SJCRH30 (cell line): ENCODE measurements at regions not wholly inside any gene's neighbourhood (a gene's known extent, or its start where the extent isn't known, plus 50 kb on each side); places are given as distances from the start of the nearest gene placed in this dataset.
"Not testable (repeated sequence)": the region's sequence is repeated elsewhere in the genome, so short reads cannot be mapped to it uniquely, and the experiment has no call there.

Experiments used
- DNase-seq, 2 experiments: peaks; one replicate each; pipeline ENCODE4 v3.0.0-alpha.2; 2015 to 2020
- H3K27ac ChIP-seq: fragments of 250-450 bp; sonication (Bioruptor Pico); 2 replicates; pipeline ENCODE4 v1.5.1; 2020; ENCODE audit warnings: mild to moderate bottlenecking, moderate library complexity
- H3K27me3 ChIP-seq: fragments of 250-450 bp; sonication (Bioruptor Pico); 2 replicates; pipeline ENCODE4 v1.5.1; 2020; ENCODE audit warnings: mild to moderate bottlenecking, moderate library complexity
- H3K36me3 ChIP-seq: fragments of 250-450 bp; sonication (Bioruptor Pico); 2 replicates; pipeline ENCODE4 v1.5.1; 2020; ENCODE audit warnings: mild to moderate bottlenecking, moderate library complexity
- H3K4me1 ChIP-seq: fragments of 250-450 bp; sonication (Bioruptor Pico); 2 replicates; pipeline ENCODE4 v1.5.1; 2020; ENCODE audit warnings: mild to moderate bottlenecking, moderate library complexity
- H3K4me3 ChIP-seq: fragments of 250-450 bp; sonication (Bioruptor Pico); 2 replicates; pipeline ENCODE4 v1.5.1; 2020; ENCODE audit warnings: mild to moderate bottlenecking, moderate library complexity
- H3K9me3 ChIP-seq: fragments of 250-450 bp; sonication (Bioruptor Pico); replicated peaks from 2 replicates; pipeline ENCODE4 v1.5.1; 2020; ENCODE audit warnings: mild to moderate bottlenecking, moderate library complexity

DNA sequence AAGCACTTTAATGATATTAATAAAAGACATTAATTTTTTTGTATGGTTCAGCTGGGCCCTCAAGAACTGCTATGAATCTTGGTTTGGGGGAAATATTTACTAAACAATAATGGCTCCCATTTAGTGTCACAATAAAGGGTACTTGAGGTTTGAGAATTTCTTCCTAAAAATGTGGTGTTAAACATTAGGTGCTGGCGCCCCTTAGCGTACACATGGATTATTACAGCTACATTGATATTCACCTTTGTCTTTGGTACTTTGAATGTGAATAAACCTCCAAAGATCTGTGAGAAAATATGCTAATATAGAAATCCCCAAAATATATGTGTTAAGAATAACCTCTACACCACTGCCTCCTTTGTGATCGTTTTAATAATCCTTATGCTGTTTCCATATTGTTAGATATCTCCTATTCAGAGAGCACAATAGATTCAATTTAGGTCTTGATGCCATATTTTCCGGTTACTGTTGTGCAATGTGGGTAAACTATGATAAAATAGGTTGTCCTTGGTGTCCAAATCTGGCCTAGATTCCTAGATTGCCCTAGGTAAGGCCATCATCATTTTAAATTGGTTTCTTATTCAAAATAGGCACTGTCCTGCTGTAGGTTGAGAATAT is 161.8 kb upstream of the CACNA2D1 start:
- DNase-seq, result peak; percentile 27 to 75
- H3K27ac ChIP-seq, result no peak overlapping the region
- no peak overlapping the region for H3K4me3 ChIP-seq
- H3K27me3 ChIP-seq, result no peaks in the 10 kb centered on the region
- H3K9me3 ChIP-seq, result no peaks in the 10 kb centered on the region
- no peaks in the 10 kb centered on the region for H3K4me1 ChIP-seq
- H3K36me3 ChIP-seq, result no peaks in the 10 kb centered on the region

DNA sequence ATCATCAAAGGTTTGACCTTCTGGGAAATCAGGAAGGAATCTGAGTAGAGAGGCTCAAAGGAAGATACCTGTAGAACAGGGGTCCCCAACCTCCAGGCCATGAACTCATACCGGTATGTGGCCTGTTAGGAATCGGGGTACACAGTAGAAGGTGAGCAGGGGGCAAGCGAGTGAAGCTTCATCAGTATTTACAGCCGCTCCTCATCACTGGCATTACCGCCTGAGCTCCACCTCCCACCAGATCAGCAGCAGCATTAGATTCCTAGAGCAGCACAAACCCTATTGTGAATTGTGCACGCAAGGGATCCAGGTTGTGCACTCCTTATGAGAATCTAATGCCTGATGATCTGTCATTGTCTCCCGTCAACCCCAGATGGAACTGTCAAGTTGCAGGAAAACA is 158.5 kb upstream of the CACNA2D1 start:
- DNase-seq, result no peak
- Histone ChIP-seq H3K9me3 (no peaks in the 10 kb centered on the region), H3K27me3 (no peaks in the 10 kb centered on the region)

DNA sequence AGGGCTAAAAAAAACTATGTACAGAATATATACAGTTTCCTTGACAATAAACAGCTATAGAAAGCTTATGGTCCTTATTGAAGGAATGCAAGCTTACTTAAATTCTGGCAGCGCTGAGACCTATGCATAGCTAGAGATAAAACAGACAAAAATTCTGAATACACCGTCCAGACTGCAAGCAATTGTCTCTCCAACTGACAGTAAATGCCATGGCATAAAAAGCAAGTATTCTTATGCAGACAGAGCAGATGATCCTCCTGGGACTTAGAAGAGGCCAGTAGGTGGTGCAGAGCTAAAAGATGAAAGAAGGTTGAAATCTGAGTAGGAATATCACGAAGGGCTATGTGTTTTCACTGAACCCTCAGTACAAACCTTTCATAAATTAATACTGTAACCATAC is 157.0 kb upstream of the CACNA2D1 start:
- Histone ChIP-seq H3K36me3 (peaks cover 3% of the 10 kb centered on the region; the same call in 1 of the 2 replicates), H3K27me3 (no peaks in the 10 kb centered on the region), H3K27ac (no peak overlapping the region), H3K9me3 (no peaks in the 10 kb centered on the region), H3K4me1 (peaks cover under 1% of the 10 kb centered on the region), H3K4me3 (no peak overlapping the region)
- no peak for DNase-seq

More for the DNA sequence above, 158.5 kb upstream of the CACNA2D1 start:
- no peaks in the 10 kb centered on the region; the same call in 1 of the 2 replicates for H3K4me1 ChIP-seq
- no peak overlapping the region for H3K4me3 ChIP-seq
- no peak overlapping the region for H3K27ac ChIP-seq
- H3K36me3 ChIP-seq, result no peaks in the 10 kb centered on the region

DNA sequence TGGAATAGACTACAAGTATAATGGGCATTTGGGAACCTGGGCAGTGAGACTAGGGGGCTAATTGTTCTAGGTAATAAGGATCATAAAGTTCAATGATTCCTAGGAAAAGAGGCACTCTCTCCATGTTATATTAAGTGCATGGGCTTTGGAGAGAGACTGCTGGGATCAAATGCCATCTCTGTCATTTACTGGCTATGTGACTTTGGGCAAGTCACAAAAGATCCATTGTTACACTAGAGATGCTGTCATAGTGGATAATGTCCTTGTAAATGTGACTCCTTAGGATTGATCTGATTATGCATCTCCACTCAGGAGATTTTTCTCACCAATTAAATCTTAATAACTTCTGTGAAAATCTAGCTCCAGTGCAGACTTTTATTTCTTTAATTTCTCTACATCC is 156.3 kb upstream of the CACNA2D1 start:
- H3K9me3 ChIP-seq, result no peaks in the 10 kb centered on the region
- peaks cover 5% of the 10 kb centered on the region for H3K4me1 ChIP-seq
- H3K27me3 ChIP-seq, result no peaks in the 10 kb centered on the region
- no peak overlapping the region for H3K4me3 ChIP-seq
- H3K27ac ChIP-seq, result no peak overlapping the region
- DNase-seq, result no peak
- peaks cover 3% of the 10 kb centered on the region; the same call in 1 of the 2 replicates for H3K36me3 ChIP-seq

DNA sequence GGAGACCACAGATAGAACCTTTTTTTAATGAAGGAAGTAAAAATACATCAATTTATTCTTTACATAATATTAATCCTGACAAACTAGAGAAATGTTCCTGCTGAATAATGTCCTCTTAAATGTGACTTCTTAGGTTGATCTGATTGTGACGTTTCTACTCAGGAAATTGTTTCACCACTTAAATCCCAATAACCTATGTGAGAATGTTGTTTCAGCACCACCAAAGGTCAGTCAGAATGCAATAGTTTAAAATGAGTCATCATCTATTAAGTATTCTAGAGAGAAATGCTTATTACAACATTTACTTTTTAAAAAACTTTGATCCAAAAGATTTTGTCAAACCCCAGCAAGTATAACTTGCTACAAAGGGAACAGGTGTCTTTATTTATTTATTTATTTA is 155.4 kb upstream of the CACNA2D1 start:
- no peak overlapping the region for H3K4me3 ChIP-seq
- H3K27ac ChIP-seq, result no peak overlapping the region
- H3K27me3 ChIP-seq, result no peaks in the 10 kb centered on the region
- H3K9me3 ChIP-seq, result no peaks in the 10 kb centered on the region
- H3K4me1 ChIP-seq, result peaks cover 9% of the 10 kb centered on the region
- DNase-seq, result no peak
- H3K36me3 ChIP-seq, result peaks cover 3% of the 10 kb centered on the region; the same call in 1 of the 2 replicates

DNA sequence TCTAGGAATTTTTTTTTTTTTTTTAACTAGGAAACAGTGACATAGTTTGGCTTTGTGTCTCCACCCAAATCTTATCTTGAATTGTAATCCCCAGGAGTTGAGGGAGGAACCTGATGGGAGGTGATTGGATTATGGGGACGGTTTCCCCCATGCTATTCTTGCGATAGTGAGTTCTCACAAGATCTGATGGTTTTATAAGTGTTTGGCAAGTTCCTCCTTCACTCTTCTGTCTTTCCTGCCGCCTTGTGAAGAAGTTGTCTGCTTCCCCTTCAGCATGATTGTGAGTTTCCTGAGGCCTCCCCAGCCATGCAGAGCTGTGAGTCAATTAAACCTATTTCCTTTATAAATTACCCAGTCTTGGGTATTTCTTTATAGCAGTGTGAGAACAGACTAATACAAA is 152.2 kb upstream of the CACNA2D1 start:
- H3K27ac ChIP-seq, H3K9me3 ChIP-seq, H3K27me3 ChIP-seq, H3K36me3 ChIP-seq, DNase-seq, H3K4me3 ChIP-seq: not testable (repeated sequence)
- H3K4me1 ChIP-seq, result peaks cover 12% of the 10 kb centered on the region

DNA sequence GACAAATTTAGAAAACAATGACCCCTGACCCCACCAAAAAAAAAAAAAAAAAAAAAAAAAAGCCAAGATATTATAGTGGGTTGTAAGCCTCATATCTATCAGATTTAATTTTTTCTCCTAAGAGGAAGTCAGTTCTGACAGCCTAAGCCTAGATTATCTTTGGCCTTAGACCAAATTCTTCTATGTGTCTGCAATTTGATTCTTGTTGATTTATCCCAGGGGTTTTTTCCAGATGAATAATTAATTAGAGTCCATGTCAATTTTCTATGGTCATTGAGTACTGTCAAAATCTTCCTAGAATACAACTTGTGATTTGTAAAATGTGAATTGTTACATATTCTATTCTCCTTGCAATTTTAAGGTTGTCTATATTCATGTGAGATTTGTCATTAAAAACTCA is 151.6 kb upstream of the CACNA2D1 start:
- DNase-seq, result peak in 1 of 2 experiments; percentile 53
- H3K36me3 ChIP-seq, result peaks cover 3% of the 10 kb centered on the region; the same call in 1 of the 2 replicates
- no peaks in the 10 kb centered on the region for H3K9me3 ChIP-seq
- no peaks in the 10 kb centered on the region for H3K27me3 ChIP-seq
- H3K4me1 ChIP-seq, result peaks cover 12% of the 10 kb centered on the region
- H3K4me3 ChIP-seq, result no peak overlapping the region
- no peak overlapping the region for H3K27ac ChIP-seq

DNA sequence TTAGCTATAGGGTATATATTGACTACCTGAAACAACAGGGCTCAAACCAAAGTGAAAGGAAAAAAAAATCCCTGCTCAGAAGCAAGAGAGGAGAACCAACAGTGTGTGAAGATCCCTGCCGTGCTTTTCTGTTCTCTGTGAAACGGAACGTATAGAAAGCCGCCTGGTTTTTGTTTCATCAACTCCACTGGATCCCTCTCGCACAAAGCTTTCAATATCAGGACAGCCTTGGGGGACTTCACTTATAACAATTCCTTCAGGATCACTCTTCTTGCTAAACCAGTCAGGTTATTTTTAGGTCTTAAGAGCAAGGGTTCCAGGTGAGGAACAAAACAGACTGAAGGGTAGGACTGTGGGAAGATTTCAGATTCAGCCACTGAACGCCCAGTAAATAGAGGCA is 151.1 kb upstream of the CACNA2D1 start:
- H3K4me1 ChIP-seq, result peaks cover 12% of the 10 kb centered on the region
- peak overlapping the region; percentile 25 for H3K4me3 ChIP-seq
- H3K27me3 ChIP-seq, result no peaks in the 10 kb centered on the region
- peaks cover 3% of the 10 kb centered on the region; the same call in 1 of the 2 replicates for H3K36me3 ChIP-seq
- DNase-seq, result peak in 1 of 2 experiments; percentile 49
- peak overlapping the region; percentile 17 for H3K27ac ChIP-seq
- H3K9me3 ChIP-seq, result no peaks in the 10 kb centered on the region

DNA sequence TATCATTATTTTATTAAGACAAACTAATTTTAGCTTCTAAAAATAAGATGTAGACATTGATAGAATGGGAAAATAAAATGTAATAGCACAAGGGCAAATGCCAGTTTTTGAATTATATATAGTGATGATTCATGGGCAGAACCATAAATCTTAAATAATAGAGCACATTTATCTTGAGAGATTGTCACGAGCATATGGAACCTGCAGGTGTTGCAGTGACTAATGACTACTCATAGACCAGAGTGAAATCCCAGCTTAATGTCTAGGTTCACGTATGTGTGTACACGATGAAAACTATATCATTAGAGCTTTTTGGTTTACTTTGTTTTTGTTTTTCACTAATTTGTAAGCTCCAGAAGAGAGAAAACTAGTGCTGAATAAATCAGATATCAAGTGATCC is 150.2 kb upstream of the CACNA2D1 start:
- Histone ChIP-seq H3K27ac (peak overlapping the region; percentile 17), H3K9me3 (no peaks in the 10 kb centered on the region), H3K4me3 (no peak overlapping the region), H3K27me3 (no peaks in the 10 kb centered on the region), H3K4me1 (peaks cover 12% of the 10 kb centered on the region), H3K36me3 (peaks cover 3% of the 10 kb centered on the region; the same call in 1 of the 2 replicates)
- peak in 1 of 2 experiments; percentile 27 for DNase-seq

DNA sequence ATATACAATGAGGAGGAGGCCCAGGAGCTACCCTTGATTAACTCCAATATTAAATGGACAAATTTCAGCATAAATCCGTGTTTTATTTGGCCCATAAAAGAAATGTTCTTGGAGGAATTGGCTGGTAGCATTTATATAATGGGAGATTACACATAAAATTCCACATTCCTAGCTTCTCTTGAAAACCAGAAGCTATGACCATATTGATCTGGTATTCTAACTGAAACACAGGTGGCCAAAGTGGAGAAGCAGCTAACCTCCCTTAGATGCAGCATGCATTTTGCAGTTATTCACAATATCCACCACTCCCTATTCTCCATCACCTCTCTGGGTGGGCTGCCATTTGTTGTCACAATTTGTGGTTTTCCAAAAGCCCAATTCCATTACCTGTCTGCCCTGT is 148.8 kb upstream of the CACNA2D1 start:
- Histone ChIP-seq H3K9me3 (no peaks in the 10 kb centered on the region), H3K27ac (no peak overlapping the region), H3K27me3 (no peaks in the 10 kb centered on the region), H3K4me1 (peaks cover 12% of the 10 kb centered on the region), H3K4me3 (no peak overlapping the region), H3K36me3 (peaks cover 3% of the 10 kb centered on the region; the same call in 1 of the 2 replicates)
- no peak for DNase-seq

DNA sequence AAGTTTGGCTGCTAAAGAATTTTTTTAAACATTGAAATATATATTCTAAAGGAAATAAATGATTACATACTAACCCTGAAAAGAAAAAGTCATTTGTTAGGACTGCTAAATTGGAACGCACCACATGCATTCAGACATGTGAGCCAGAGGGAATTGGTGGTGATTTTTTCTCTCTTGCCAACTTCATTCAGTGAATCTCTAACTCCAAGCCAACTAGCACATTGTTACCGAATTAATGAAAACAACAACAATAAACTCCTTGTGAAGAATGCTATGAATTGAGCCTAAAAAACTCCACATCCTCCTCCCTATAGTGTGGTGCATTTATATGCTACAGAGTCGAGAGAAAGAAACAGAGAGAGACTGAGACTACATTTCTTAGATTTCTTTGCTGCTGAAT is 135.5 kb upstream of the CACNA2D1 start:
- H3K4me3 ChIP-seq, result no peak overlapping the region
- H3K36me3 ChIP-seq, result no peaks in the 10 kb centered on the region
- peaks cover 3% of the 10 kb centered on the region; the same call in 1 of the 2 replicates for H3K9me3 ChIP-seq
- H3K27ac ChIP-seq, result no peak overlapping the region
- H3K4me1 ChIP-seq, result no peaks in the 10 kb centered on the region
- no peaks in the 10 kb centered on the region for H3K27me3 ChIP-seq
- DNase-seq, result no peak

DNA sequence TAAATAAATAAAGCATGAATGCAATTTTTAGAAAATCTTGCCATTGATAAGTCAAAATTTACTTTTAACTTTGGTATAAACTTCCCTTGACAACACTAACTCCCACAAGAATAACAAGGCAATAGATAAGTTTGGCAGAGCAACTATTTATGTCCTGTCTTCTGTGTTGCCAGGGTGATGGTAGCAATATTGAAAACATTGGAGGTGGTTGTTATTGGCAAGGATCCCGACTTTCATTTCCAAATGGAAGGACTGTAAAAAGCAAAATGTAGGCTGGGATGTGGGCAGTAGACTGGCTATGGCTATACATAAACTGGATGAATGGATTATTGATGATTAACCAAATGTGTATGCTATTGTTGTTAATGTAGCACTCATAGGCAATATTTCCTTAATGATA is 134.9 kb upstream of the CACNA2D1 start:
- H3K9me3 ChIP-seq, result peaks cover 3% of the 10 kb centered on the region; the same call in 1 of the 2 replicates
- DNase-seq, result no peak
- no peak overlapping the region for H3K27ac ChIP-seq
- H3K36me3 ChIP-seq, result no peaks in the 10 kb centered on the region
- no peaks in the 10 kb centered on the region for H3K4me1 ChIP-seq
- no peaks in the 10 kb centered on the region for H3K27me3 ChIP-seq
- H3K4me3 ChIP-seq, result no peak overlapping the region

DNA sequence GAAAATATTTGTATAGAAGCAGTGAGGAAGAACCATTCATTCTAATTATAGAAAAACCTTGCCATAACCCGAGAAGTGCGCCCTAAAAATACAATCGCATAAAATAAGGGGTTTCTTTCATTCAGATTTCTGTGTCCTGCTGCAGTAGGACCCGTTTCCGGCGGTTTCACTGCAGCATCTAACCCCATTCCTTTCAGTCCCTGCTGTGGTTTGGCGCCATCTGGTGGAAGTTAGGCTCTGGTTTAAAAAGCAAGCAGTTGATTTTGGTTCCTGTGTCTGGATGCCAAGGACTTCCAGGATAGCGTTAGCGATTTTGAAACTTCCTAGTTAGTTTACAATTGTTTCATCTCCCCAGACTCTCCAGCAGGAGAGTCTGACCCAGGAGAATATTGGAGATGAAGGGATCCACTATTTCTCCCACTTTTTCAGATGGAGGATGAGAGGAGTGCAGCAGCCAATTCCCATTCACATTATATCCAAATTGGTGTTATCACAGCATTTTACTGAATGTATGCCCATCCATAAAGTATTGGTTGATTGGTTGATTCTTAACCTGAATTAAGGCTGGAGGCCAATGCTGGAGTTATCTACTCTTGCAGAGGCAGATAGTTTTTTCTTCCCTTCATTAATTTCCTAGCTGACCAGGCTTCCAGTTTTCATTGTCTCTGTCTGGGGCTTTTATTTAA is 128.8 kb upstream of the CACNA2D1 start:
- Histone ChIP-seq H3K27me3 (no peaks in the 10 kb centered on the region), H3K4me3 (peak overlapping the region; percentile 26), H3K4me1 (0 out of 2 replicates have a peak, but pooled peaks cover 4% of the 10 kb centered on the region), H3K27ac (no peak overlapping the region), H3K36me3 (no peaks in the 10 kb centered on the region), H3K9me3 (no peaks in the 10 kb centered on the region)
- peak; percentile 87 to 94 for DNase-seq

DNA sequence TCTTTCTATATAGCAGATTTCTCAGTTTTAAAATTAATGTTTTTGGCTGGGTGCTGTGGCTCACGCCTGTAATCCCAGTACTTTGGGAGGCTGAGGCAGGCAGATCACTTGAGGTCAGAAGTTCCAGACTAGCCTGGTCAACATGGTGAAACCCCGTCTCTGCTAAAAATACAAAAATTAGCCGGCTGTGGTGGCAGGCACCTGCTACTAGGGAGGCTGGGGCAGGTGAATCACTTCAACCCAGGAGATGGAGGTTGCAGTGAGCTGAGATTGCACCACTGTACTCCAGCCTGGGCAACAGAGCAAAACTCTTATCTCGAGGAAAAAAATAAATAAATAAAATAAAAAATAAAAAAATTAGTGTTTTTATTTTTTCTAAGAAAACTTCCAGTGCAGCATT is 127.5 kb upstream of the CACNA2D1 start:
- H3K4me1 ChIP-seq, H3K4me3 ChIP-seq, H3K27ac ChIP-seq, H3K9me3 ChIP-seq, H3K27me3 ChIP-seq, DNase-seq, H3K36me3 ChIP-seq: not testable (repeated sequence)

DNA sequence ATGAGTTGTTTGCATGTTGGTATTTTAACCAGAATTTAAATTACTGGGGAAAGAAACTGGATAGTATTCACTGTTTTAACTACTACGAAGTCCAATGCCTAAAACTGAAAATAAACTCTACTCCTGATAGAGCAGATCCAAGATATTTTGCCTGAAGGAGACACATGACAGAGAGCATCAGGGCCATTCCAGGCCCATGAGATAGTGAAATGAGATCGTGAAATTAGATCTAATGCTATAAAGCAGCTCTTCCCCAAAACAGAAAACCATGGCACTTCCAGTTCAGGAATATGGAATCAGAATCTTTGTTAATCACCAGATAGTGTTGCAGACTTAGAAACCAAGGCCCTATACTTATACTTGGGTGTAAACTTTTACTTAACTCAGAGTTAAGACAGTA is 124.3 kb upstream of the CACNA2D1 start:
- Histone ChIP-seq H3K27ac (no peak overlapping the region), H3K36me3 (no peaks in the 10 kb centered on the region), H3K4me1 (0 out of 2 replicates have a peak, but pooled peaks cover 11% of the 10 kb centered on the region), H3K9me3 (no peaks in the 10 kb centered on the region), H3K27me3 (no peaks in the 10 kb centered on the region), H3K4me3 (no peak overlapping the region)
- no peak for DNase-seq
